Bone marrow (tissue), 2 donors: ENCODE measurements at regions not wholly inside any gene's neighbourhood (a gene's known extent, or its start where the extent isn't known, plus 50 kb on each side); places are given as distances from the start of the nearest gene placed in this dataset.
"Not testable (repeated sequence)": the region's sequence is repeated elsewhere in the genome, so short reads cannot be mapped to it uniquely, and the experiment has no call there.

Experiments used
- DNase-seq, 2 donors: peaks; one replicate each; lab custom pipeline; 2025; lab: John Stamatoyannopoulos, UW

GRCh38 chr3:40949347-40949746, 250.0 kb upstream of the CTNNB1 start:
- DNase-seq: not testable (repeated sequence)

- DNase-seq: no peak
Observed at GRCh38 chr3:40951636-40952035, 247.7 kb upstream of the CTNNB1 start.

DNA sequence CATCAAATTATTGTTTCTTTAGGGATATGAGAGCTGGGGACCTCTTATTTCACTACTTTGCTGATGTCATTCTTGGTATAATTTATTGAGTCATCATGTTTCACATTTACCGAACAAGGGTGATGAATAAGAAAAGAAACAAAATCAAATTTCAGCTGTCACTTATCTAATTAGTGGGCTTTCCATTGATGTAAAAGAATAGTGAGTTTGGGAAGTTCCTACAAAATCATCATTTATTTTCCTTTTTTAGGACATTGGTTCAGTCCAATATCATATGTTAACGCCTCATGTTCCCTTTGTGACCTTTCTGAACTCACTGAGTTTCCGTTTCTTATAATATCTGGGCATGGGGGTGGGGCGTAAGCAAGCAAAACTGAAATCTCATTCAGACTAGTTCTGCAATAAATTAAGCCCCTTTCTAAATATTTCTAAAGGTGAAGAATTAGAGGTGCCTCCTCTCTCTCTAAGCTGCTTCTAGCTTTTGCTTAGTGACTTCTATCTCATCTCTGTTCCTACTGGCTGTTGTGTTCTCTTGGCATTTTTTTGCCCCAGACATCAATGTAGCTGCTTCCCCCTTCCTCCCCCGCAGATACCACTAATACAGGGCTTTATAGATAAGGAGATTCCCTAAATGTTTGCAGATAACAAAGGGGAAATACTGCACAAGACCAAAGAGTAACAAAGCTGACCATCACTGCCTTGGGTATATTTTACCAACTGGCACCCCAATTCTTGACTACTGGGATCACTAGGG, 238.0 kb upstream of the CTNNB1 start:
- DNase-seq: no peak

- no peak for DNase-seq
Observed at GRCh38 chr3:40962721-40963120, 236.6 kb upstream of the CTNNB1 start.

DNA sequence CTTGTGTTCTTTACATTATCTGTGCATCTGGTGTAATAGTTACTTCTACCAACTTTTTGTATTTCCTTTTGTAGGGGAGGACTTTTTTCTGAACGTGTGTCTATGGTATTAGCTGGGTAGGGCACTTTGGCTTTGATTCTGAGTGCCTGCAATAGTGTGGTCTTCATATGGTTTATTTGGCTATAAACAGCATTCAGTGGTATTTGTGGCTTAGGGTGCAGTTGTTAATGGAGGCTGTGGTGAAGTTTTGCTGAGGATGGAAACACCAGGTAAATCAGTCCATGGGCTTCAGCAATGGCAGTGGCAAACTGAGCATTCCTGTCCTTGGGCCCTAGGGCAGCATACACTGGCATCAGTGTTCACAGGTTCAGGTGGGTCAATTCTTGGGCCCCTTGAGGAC, 230.6 kb upstream of the CTNNB1 start:
- no peak for DNase-seq

DNA sequence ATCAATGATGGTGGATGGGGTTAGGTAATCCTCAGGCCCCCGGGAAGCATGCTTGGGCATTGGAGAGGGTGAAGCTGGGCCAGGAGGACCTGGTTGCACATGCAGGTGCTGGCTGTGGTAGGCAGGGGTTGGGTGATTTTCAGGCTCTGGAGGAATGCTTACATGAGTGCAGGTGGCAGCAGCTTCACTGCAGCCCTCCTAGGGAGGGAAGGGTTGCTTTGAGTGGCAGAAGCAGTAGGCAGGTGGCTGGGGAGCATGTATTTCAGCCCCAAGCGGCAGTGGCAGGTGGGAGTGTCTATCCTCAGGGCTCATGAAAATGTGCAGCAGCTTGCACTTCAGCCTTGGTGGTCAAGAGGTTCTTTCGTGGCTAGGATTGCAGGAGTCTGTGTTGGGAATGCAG, 230.0 kb upstream of the CTNNB1 start:
- DNase-seq: no peak

GRCh38 chr3:40969756-40970466, 229.4 kb upstream of the CTNNB1 start:
- DNase-seq: no peak

DNA sequence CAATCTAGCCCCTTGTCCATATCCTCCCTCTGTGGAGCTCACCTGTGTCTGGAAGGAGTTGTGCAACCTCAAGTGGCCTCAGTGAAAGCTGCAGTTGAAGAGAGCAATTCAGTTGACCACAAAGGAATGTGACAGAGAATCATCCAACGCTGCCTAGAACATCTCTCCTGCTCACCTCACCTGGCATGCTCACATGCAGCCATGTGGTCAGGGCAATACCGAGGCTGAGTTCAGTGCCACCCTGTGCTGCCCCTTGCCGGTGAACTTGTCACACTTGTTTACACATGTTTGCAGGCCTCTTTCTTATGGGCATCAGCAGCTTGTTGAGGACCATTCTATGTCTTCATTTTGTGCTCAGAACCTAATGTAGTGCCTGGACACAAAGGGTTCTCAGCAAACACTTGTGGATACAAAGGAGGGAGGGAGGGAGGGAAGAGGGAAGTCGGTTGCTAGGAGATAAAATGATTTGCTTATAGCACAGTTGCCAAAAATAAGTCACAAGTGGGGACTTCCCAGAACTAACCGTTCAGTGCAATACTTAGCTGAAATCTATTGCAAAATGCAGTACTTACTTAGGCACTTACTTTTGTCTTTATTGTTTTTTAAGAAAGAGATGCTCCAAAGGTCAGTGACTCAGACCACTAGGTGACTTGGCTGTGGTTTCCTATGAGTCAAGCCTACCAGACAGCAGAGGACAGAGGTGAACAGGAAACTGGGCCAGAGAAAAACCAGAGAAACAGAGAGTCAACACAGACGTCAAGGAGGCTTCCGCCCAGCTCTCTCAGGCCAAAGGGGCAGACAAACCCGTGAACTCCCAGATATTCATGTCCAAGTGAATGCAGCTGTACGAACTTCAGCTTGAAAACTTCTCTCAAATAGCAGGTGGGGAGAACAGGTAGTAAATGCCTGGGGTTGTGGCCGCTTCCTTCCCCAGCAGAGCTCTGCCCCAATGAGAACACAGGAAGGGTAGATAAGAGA, 227.8 kb upstream of the CTNNB1 start:
- DNase-seq: peak; percentile 41 to 92

GRCh38 chr3:40972350-40972749, 227.0 kb upstream of the CTNNB1 start:
- DNase-seq: no peak

GRCh38 chr3:40973141-40973540, 226.2 kb upstream of the CTNNB1 start:
- no peak for DNase-seq

GRCh38 chr3:40975711-40976121, 223.6 kb upstream of the CTNNB1 start:
- DNase-seq: no peak

DNA sequence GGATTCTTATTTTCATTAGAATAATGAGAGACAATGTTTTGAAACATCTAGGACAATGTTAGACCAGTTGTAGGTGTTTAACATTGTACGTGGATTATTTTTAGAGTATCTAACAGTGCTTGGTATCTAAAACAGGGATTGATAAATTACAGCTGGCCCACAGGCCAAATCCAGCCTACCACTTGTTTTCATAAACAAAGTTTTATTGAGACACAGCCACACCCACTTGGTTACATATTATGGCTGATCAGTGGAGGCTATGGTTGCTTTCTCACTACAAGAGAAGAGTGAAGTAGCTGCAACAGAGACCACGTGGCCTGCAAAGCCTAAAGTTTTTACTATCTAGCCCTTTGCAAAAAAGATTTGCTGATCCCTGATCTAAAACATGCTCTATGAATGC, 223.1 kb upstream of the CTNNB1 start:
- no peak for DNase-seq

DNA sequence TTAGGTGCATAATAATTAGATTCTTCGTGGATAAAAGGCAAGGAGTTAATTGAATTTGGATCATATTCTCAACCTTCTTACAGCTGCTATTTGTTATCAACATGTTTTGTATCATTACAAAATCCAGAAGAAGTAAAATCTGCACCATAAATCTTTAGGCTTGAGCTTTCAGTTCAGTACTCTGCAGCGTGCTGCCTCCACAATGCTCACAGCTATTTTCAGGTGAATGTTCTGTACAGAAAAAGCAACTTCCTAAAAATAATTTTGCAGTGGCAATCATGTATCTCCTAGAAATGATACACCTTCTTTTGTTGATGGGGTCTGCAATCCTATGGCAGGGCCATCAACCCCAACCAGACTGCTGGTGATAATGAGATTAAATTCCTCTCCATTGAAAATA, 220.9 kb upstream of the CTNNB1 start:
- no peak for DNase-seq

DNA sequence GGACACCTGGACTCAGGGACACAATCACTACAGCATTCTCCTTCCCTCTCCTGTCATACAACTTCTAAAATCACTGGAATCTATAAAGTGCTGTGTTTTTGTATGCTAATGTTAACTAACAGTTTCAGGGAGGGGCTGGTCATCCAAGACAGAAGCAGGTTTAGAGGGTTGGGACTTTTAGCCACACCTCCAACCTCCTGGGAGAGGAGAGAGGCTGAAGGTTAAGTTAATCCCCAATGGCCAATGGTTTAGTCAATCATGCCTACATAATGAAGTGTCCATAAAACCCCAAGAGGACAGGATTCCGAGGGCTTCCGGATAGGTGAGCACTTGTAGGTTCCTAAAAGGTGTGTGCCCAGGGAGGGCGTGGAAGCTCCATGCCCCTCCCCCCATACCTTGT, 219.3 kb upstream of the CTNNB1 start:
- DNase-seq: no peak

GRCh38 chr3:40980467-40980866, 218.8 kb upstream of the CTNNB1 start:
- no peak for DNase-seq

GRCh38 chr3:40985195-40985594, 214.1 kb upstream of the CTNNB1 start:
- no peak for DNase-seq

- no peak for DNase-seq
Observed at GRCh38 chr3:40988468-40988867, 210.8 kb upstream of the CTNNB1 start.

GRCh38 chr3:40989141-40990061, 209.9 kb upstream of the CTNNB1 start:
- DNase-seq: no peak

- DNase-seq: no peak
Observed at GRCh38 chr3:40990062-40990456, 209.2 kb upstream of the CTNNB1 start.

DNA sequence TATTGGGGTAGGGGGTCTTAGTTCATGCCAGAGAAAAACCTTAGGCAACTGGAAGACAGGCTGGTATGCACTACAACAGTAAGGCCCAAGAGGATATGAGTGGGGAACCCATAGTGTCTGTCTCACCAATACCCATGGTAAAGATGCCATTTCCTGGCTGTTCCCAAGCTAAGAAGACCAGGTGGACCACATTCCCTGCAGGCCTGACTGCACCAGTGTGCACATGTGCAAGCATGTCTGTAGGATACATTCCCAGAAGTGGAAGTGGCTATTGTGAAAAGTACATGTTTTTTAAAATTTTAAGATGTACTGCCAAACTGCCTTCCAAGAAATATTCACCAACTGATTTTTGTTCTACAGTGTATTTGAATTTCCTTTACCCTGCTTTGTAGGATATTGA, 207.3 kb upstream of the CTNNB1 start:
- DNase-seq: no peak

- no peak for DNase-seq
Observed at GRCh38 chr3:40994611-40995010, 204.7 kb upstream of the CTNNB1 start.
